ENCODE measurements at regions not wholly inside any gene's neighbourhood (a gene's known extent, or its start where the extent isn't known, plus 50 kb on each side); places are given as distances from the start of the nearest gene placed in this dataset.

DNA sequence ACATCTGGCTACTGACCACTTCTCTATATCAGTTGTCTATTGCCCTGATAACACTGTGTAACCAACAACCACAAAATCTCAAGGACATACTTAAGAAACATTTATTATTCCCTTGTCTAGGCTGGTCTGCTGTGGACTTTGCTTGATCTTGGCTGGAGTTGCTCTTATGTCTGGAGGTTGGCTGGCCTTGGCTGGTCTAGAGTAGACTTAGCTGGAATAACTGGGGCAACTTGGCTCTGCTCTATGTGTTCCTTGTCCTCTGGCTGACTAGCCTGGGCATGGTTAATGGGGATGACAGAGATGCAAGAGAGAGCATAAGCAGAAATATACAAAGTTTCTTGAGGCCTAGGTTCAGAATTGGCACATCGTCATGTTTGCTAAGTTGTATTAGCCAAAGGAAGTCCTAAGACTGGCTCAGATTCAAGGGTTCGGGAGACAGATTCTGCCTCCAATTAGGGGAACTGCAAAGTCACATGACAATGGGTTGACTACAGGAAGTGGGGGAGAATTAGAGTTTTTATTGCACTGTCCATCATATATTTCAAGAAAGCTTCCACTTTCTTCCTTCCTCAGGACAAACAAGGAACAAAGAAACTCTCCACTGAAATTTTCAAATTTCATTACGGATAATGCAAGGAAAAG lies 61.4 kb upstream of the HMCN1 start:
- peaks cover 3% of the 10 kb centered on the region for H3K9me3 Mint-ChIP-seq

DNA sequence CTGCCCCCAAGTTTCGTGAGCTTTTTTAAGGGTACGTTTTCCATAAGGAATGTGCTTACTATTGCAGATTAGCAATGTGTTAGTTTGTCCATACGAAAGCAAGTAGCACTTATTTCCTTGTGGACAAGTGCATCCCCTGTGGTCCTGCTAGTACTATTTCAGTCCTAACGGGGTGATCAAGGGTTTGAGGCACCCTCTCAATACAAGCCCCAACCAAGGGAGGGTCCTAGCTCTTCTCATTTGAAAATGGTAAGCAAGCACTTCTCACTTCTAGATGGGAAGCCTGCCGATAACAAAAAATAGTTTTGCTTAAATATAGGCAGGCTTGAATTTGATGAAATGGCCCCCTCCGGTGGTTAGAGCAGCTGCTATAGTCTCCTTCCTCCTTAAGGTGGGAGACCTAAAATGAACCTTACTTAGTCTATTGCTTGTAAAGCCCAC lies 64.0 kb upstream of the HMCN1 start:
- ChIA-PET CTCF (interaction anchor here (0.6 to 3.6 kb wide), 33 partner anchors 9 to 865 kb away, joined by 3 to 49 read pairs (median 6); partner anchors contain the start of gene IVNS1ABP), POLR2A (interaction anchor here (0.5 to 6.0 kb wide), 11 partner anchors 33 to 379 kb away, joined by 3 to 81 read pairs (median 4); partner anchors contain the start of gene IVNS1ABP)
- Mint-ChIP-seq H3K27me3 (no peaks in the 10 kb centered on the region), H3K36me3 (ENCODE audit: low read depth) (no peaks in the 10 kb centered on the region), H3K4me1 (peaks cover 33% of the 10 kb centered on the region), H3K27ac (peak overlapping the region; percentile 43), H3K4me3 (no peak overlapping the region), H3K9me3 (peaks cover 3% of the 10 kb centered on the region)
- TF ChIP-seq, protein P1, sequence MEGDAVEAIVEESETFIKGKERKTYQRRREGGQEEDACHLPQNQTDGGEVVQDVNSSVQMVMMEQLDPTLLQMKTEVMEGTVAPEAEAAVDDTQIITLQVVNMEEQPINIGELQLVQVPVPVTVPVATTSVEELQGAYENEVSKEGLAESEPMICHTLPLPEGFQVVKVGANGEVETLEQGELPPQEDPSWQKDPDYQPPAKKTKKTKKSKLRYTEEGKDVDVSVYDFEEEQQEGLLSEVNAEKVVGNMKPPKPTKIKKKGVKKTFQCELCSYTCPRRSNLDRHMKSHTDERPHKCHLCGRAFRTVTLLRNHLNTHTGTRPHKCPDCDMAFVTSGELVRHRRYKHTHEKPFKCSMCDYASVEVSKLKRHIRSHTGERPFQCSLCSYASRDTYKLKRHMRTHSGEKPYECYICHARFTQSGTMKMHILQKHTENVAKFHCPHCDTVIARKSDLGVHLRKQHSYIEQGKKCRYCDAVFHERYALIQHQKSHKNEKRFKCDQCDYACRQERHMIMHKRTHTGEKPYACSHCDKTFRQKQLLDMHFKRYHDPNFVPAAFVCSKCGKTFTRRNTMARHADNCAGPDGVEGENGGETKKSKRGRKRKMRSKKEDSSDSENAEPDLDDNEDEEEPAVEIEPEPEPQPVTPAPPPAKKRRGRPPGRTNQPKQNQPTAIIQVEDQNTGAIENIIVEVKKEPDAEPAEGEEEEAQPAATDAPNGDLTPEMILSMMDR (IDR thresholded peaks at IDR 0.05), result no peak
- intact Hi-C loops (cut with micrococcal nuclease), result loop anchor here (1.0 to 5.0 kb wide), 8 partner anchors 67 to 513 kb away; partner anchors contain the start of genes IVNS1ABP, SWT1 and TRMT1L
- ATAC-seq (ENCODE audit: low read depth) (peak; percentile 81), DNase-seq (no peak)

More for the DNA sequence above, 61.4 kb upstream of the HMCN1 start:
- Mint-ChIP-seq H3K27me3 (no peaks in the 10 kb centered on the region), H3K36me3 (ENCODE audit: low read depth) (no peaks in the 10 kb centered on the region), H3K27ac (peak overlapping the region; percentile 54), H3K4me3 (peak overlapping the region; percentile 2), H3K4me1 (peaks cover 37% of the 10 kb centered on the region)
- no peak for ATAC-seq (ENCODE audit: low read depth)
- TF ChIP-seq, protein P1 (IDR thresholded peaks at IDR 0.05), result no peak
- intact Hi-C loops (cut with micrococcal nuclease), result loop anchor here (5.0 kb wide), 2 partner anchors 146 to 266 kb away; no protein-coding TSS in a partner anchor
- CTCF ChIA-PET, result interaction anchor here (1.5 kb wide), 1 partner anchor 73 kb away, joined by 3 read pairs; no protein-coding TSS in a partner anchor
- no peak for DNase-seq
- POLR2A ChIA-PET, result interaction anchor here (6.0 kb wide), 1 partner anchor 356 kb away, joined by 81 read pairs; the partner anchor contains the start of gene IVNS1ABP

DNA sequence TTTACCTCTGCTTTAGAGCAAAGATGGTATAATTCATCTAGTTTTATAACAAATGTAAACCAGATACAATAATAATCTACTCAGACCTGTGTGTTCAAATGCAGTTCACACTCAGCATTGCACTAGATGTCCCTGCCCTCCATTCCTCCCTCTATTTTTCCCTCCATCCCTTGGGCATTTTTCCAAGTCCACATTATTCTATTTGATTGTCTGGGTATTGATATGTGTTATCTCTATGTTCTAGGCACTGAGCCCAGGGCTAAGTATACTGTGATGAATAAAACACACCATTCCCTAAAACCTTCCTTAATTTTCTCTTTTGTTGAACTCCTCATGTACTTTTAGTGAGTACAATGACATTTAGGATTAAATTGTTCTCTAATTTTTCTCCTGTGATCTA lies 66.2 kb upstream of the HMCN1 start:
- no peaks in the 10 kb centered on the region for H3K27me3 Mint-ChIP-seq
- ChIA-PET CTCF (no interaction called here), POLR2A (no interaction called here)
- H3K27ac Mint-ChIP-seq, result no peak overlapping the region
- peaks cover 2% of the 10 kb centered on the region for H3K9me3 Mint-ChIP-seq
- H3K4me3 Mint-ChIP-seq, result no peak overlapping the region
- H3K36me3 Mint-ChIP-seq (ENCODE audit: low read depth), result no peaks in the 10 kb centered on the region
- peaks cover 13% of the 10 kb centered on the region for H3K4me1 Mint-ChIP-seq
- ATAC-seq (ENCODE audit: low read depth) (no peak), DNase-seq (no peak)
- intact Hi-C loops (cut with micrococcal nuclease), result no loop called here
- TF ChIP-seq, protein P1 (IDR thresholded peaks at IDR 0.05), result no peak

DNA sequence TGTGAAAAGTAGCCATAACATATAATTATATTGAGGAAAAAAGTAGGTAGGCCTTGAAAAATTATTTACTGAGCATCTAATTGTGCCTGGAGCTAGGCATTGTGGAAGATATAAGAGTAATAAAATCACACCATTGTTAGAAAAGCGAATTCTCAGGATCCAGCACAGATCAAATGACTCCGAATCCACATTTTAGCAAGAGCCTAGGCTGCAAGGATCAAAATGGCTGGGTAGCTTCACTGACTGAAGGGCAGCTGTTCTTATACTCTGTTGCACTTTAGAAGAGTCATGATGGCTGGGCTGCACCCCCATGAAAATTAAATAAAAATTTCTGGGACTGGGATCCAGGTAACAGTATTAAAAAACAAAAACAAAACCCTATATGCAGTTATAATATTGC lies 67.6 kb upstream of the HMCN1 start:
- Mint-ChIP-seq H3K9me3 (peaks cover 2% of the 10 kb centered on the region), H3K4me1 (peaks cover 15% of the 10 kb centered on the region), H3K36me3 (ENCODE audit: low read depth) (no peaks in the 10 kb centered on the region), H3K27ac (no peak overlapping the region), H3K27me3 (no peaks in the 10 kb centered on the region), H3K4me3 (no peak overlapping the region)
- TF ChIP-seq, protein P1 (IDR thresholded peaks at IDR 0.05), result no peak
- ATAC-seq (ENCODE audit: low read depth) (no peak), DNase-seq (no peak)
- POLR2A ChIA-PET, result no interaction called here
- intact Hi-C loops (cut with micrococcal nuclease), result no loop called here
- CTCF ChIA-PET, result interaction anchor here (0.6 kb wide), 1 partner anchor 35 kb away, joined by 3 read pairs; no protein-coding TSS in a partner anchor

DNA sequence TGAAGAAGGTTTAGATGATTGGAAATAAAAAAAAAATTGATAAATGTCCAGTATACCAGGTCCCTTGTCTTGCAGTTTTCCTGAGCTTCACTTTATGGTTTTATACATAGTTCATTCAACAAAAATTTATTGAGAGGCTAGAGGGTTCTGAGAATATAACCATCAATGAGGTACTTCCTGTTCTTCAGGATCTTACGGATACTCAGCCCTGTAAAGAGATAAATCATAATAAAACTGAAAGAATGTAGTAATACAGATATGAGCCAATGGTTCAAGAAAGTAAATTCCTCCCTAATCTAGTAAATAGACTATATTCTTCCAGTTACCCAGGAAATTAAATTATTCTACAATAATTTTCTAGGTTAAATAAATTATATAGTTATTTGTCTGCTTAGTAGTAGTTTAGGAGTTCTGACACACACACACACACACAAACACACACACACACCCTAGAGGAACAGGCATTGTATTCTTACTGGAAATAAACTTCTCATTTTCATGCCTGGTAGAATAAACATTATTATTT lies 70.4 kb upstream of the HMCN1 start:
- H3K4me3 Mint-ChIP-seq, result no peak overlapping the region
- H3K27ac Mint-ChIP-seq, result no peak overlapping the region
- peaks cover 8% of the 10 kb centered on the region for H3K4me1 Mint-ChIP-seq
- no peaks in the 10 kb centered on the region for H3K36me3 Mint-ChIP-seq (ENCODE audit: low read depth)
- ATAC-seq (ENCODE audit: low read depth) (no peak), DNase-seq (no peak)
- peaks cover 2% of the 10 kb centered on the region for H3K9me3 Mint-ChIP-seq
- no peaks in the 10 kb centered on the region for H3K27me3 Mint-ChIP-seq
- TF ChIP-seq, protein P1 (IDR thresholded peaks at IDR 0.05), result no peak
- intact Hi-C loops (cut with micrococcal nuclease), result no loop called here
- POLR2A ChIA-PET, result no interaction called here
- CTCF ChIA-PET, result interaction anchor here (1.0 kb wide), 1 partner anchor 12 kb away, joined by 3 read pairs; no protein-coding TSS in a partner anchor

All from activated B cell treated with CpG ODN at 0.5 μM for 24 hours (primary cell).